ENCODE measurements at regions not wholly inside any gene's neighbourhood (a gene's known extent, or its start where the extent isn't known, plus 50 kb on each side); places are given as distances from the start of the nearest gene placed in this dataset.

DNA sequence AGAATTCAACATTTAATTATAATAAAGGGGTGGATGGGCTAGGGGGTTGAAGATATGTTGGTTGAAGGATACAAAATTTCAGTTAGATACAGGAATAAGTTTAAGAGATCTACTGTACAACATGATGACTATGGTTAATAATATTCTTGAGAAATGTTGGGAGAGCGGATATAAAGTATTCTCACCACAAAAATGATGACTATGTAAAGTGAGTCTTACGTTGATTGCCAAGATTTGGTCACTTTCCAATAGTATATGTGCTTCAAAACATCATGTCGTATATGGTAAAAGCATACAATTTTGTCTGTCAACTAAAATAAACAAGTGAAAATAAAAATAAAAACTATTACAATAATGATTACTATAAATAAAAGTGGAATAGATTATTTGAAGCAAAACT is 802.0 kb downstream of the C12orf50 start:
- H3K27ac Mint-ChIP-seq = no peak overlapping the region
- no peak overlapping the region for H4K91ac ChIP-seq (ENCODE audit: insufficient read length, low read depth, low read length)
- no peaks in the 10 kb centered on the region for H4K20me1 ChIP-seq (ENCODE audit: control insufficient read depth, insufficient read depth, insufficient read length)
- no peak overlapping the region for H3K4ac ChIP-seq (ENCODE audit: low read depth, low read length)
- no peak overlapping the region for H2BK20ac ChIP-seq (ENCODE audit: low read depth, low read length, poor library complexity, severe bottlenecking)
- H2AK5ac ChIP-seq (ENCODE audit: insufficient read length, low read length) = no peak overlapping the region
- H3K27me3 Mint-ChIP-seq (ENCODE audit: low read depth) = no peaks in the 10 kb centered on the region
- no peak for DNase-seq
- H2BK5ac ChIP-seq (ENCODE audit: insufficient read length, low read length) = no peak overlapping the region
- H3K9ac ChIP-seq (ENCODE audit: extremely low read depth, insufficient read length, low read length) = no peak overlapping the region
- H3K18ac ChIP-seq (ENCODE audit: insufficient read length, low read depth, low read length) = no peak overlapping the region
- no peaks in the 10 kb centered on the region for H3K9me3 ChIP-seq (ENCODE audit: control insufficient read depth, low read depth, low read length)
- no peak overlapping the region for H2BK120ac ChIP-seq (ENCODE audit: low read depth, low read length, poor library complexity, severe bottlenecking)
- no peaks in the 10 kb centered on the region for H3K36me3 Mint-ChIP-seq (ENCODE audit: insufficient read depth in 1 of 3, low read depth in 3 of 3)
- no peaks in the 10 kb centered on the region for H3K79me1 ChIP-seq (ENCODE audit: insufficient read depth, low read depth, low read length, poor library complexity, severe bottlenecking)
- H3K4me3 Mint-ChIP-seq = no peak overlapping the region
- H3K14ac ChIP-seq (ENCODE audit: insufficient read depth, low read length) = no peak overlapping the region
- no peak overlapping the region for H3K56ac ChIP-seq (ENCODE audit: insufficient read length, low read depth, low read length)
- no peak overlapping the region for H4K8ac ChIP-seq (replicated peaks; ENCODE audit: insufficient read length, low read depth, low read length)
- H2BK12ac ChIP-seq (ENCODE audit: insufficient read length, low read depth, low read length) = no peak overlapping the region
- H3K23me2 ChIP-seq (ENCODE audit: insufficient read length, low read depth, low read length, poor library complexity, severe bottlenecking) = no peaks in the 10 kb centered on the region
- no peak overlapping the region for H3T11ph ChIP-seq (ENCODE audit: low read length)
- WGBS (ENCODE audit: extremely low coverage, insufficient read length, low lambda C conversion rate) = no CpG with 5 or more reads among the region's 3 CpGs
- no peak overlapping the region for H3K23ac ChIP-seq (ENCODE audit: insufficient read length, low read depth, low read length)
- no peaks in the 10 kb centered on the region for H3K4me1 Mint-ChIP-seq
- no peaks in the 10 kb centered on the region for H3K79me2 ChIP-seq (ENCODE audit: insufficient read depth, low read length)
- no peak overlapping the region for H4K5ac ChIP-seq (ENCODE audit: insufficient read length, low read depth, low read length)
- H3K27me3 ChIP-seq (ENCODE audit: insufficient read depth, low read length) = no peaks in the 10 kb centered on the region
- H3K4me1 ChIP-seq (ENCODE audit: insufficient read depth, low read length) = no peaks in the 10 kb centered on the region
- H2BK15ac ChIP-seq (ENCODE audit: low read depth, low read length) = no peak overlapping the region
- no peak overlapping the region for H2AFZ ChIP-seq (ENCODE audit: low read length)
- H3K9me3 Mint-ChIP-seq = no peaks in the 10 kb centered on the region
- H3K4me2 ChIP-seq (ENCODE audit: insufficient read depth, insufficient read length, low read length) = no peak overlapping the region
- no peak overlapping the region for H3K27ac ChIP-seq (ENCODE audit: insufficient read length, low read depth, low read length)
- TF ChIP-seq, protein P1, sequence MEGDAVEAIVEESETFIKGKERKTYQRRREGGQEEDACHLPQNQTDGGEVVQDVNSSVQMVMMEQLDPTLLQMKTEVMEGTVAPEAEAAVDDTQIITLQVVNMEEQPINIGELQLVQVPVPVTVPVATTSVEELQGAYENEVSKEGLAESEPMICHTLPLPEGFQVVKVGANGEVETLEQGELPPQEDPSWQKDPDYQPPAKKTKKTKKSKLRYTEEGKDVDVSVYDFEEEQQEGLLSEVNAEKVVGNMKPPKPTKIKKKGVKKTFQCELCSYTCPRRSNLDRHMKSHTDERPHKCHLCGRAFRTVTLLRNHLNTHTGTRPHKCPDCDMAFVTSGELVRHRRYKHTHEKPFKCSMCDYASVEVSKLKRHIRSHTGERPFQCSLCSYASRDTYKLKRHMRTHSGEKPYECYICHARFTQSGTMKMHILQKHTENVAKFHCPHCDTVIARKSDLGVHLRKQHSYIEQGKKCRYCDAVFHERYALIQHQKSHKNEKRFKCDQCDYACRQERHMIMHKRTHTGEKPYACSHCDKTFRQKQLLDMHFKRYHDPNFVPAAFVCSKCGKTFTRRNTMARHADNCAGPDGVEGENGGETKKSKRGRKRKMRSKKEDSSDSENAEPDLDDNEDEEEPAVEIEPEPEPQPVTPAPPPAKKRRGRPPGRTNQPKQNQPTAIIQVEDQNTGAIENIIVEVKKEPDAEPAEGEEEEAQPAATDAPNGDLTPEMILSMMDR (conservative IDR thresholded peaks at IDR 0.05) = no peak
